Endodermal cell (in vitro differentiated cells): ENCODE measurements at regions not wholly inside any gene's neighbourhood (a gene's known extent, or its start where the extent isn't known, plus 50 kb on each side); places are given as distances from the start of the nearest gene placed in this dataset.

Experiments
- DNase-seq: peaks from one replicate; pipeline ENCODE4 v3.0.0-alpha.2; 2017
- H3K27ac ChIP-seq: 2 replicates; pipeline ENCODE4 v1.5.1; 2013; ENCODE audit warnings: mild to moderate bottlenecking, low read depth, low read length, moderate library complexity
- H3K27me3 ChIP-seq: 2 replicates; pipeline ENCODE4 v1.6.1; 2013; ENCODE audit warnings: mild to moderate bottlenecking, low read length, moderate library complexity; ENCODE audit not compliant: insufficient read depth, control insufficient read depth, poor library complexity, severe bottlenecking
- H3K36me3 ChIP-seq: 2 replicates; pipeline ENCODE4 v1.7.0; 2013; ENCODE audit warnings: mild to moderate bottlenecking, low read length, moderate library complexity; ENCODE audit not compliant: control insufficient read depth, insufficient read depth
- H3K4me1 ChIP-seq: one replicate; pipeline ENCODE4 v1.7.0; 2013; ENCODE audit warnings: low read length; ENCODE audit not compliant: control insufficient read depth, insufficient read depth
- H3K4me3 ChIP-seq: 2 replicates; pipeline ENCODE4 v1.5.1; 2013; ENCODE audit warnings: mild to moderate bottlenecking, low read length, moderate library complexity
- H3K9ac ChIP-seq: 2 replicates; pipeline ENCODE4 v1.6.1; 2013; ENCODE audit warnings: mild to moderate bottlenecking, low read length, moderate library complexity; ENCODE audit not compliant: poor library complexity, severe bottlenecking; ENCODE audit errors: extremely low read depth
- H3K9me3 ChIP-seq: 2 replicates; pipeline ENCODE4 v1.6.1; 2013; ENCODE audit warnings: mild to moderate bottlenecking, low read length, moderate library complexity; ENCODE audit not compliant: control insufficient read depth
- H3K27ac Mint-ChIP-seq: 2 replicates; pipeline ENCODE4 v1.8.0; 2020; ENCODE audit warnings: mixed read lengths
- H3K27me3 Mint-ChIP-seq: 2 replicates; pipeline ENCODE4 v1.8.0; 2021; ENCODE audit warnings: mild to moderate bottlenecking, mixed read lengths; ENCODE audit not compliant: insufficient read depth
- H3K36me3 Mint-ChIP-seq: 2 replicates; pipeline ENCODE4 v1.8.0; 2020; ENCODE audit warnings: low read depth, mixed read lengths
- H3K4me1 Mint-ChIP-seq: 2 replicates; pipeline ENCODE4 v1.8.0; 2020; ENCODE audit warnings: mixed read lengths
- H3K4me3 Mint-ChIP-seq: 2 replicates; pipeline ENCODE4 v1.8.0; 2020; ENCODE audit warnings: mild to moderate bottlenecking, moderate library complexity, mixed read lengths
- H3K9me3 Mint-ChIP-seq: 2 replicates; pipeline ENCODE4 v1.8.0; 2020; ENCODE audit warnings: mild to moderate bottlenecking, mixed read lengths
- WGBS, 2 experiments: methylation state at CpG; one replicate each; pipeline versions ENCODE4 v1.1.5 to v1.1.7; 2013; ENCODE audit warnings: missing lambda C conversion rate in 2 of 2, mixed read lengths in 1 of 2; ENCODE audit not compliant: insufficient coverage in 1 of 2, insufficient read length in 1 of 2; 5-methylcytosine and 5-hydroxymethylcytosine counted together
- TF ChIP-seq, protein P1 (sequence below): fragments of 200-600 bp; sonication (generic); conservative IDR thresholded peaks from 2 replicates; pipeline ENCODE4 v1.5.0; 2021; ENCODE audit warnings: antibody characterized with exemption, mild to moderate bottlenecking

DNA sequence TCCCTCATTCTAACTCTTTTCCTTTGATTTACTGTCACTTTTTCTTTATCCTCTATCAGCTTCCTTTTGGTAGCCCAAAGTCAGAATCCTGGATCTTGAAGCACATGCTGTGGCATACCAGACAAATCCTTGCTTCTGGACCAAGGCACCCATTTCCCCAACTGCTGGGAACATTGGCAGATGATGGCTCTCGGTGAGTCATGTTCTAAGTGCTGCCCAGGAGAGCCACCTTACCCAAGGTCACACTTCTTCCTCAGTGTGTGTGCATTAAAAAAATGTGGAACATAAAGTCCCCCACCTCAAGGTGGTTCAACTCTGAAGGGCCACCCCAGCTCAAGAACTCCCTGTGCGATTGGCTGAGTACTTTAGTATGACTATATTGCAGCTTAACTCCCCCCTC, 141.4 kb upstream of the PUM3 start:
- TF ChIP-seq, protein P1, sequence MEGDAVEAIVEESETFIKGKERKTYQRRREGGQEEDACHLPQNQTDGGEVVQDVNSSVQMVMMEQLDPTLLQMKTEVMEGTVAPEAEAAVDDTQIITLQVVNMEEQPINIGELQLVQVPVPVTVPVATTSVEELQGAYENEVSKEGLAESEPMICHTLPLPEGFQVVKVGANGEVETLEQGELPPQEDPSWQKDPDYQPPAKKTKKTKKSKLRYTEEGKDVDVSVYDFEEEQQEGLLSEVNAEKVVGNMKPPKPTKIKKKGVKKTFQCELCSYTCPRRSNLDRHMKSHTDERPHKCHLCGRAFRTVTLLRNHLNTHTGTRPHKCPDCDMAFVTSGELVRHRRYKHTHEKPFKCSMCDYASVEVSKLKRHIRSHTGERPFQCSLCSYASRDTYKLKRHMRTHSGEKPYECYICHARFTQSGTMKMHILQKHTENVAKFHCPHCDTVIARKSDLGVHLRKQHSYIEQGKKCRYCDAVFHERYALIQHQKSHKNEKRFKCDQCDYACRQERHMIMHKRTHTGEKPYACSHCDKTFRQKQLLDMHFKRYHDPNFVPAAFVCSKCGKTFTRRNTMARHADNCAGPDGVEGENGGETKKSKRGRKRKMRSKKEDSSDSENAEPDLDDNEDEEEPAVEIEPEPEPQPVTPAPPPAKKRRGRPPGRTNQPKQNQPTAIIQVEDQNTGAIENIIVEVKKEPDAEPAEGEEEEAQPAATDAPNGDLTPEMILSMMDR = no peak
- no peak overlapping the region for H3K4me3 Mint-ChIP-seq
- no peak overlapping the region for H3K27ac Mint-ChIP-seq
- H3K4me3 ChIP-seq = no peak overlapping the region
- no peak overlapping the region for H3K27ac ChIP-seq
- 83 to 93% methylated on average over 1 to 2 of the region's 2 CpGs for WGBS, 2 experiments
- no peaks in the 10 kb centered on the region for H3K36me3 Mint-ChIP-seq
- H3K27me3 ChIP-seq = no peaks in the 10 kb centered on the region
- H3K27me3 Mint-ChIP-seq = no peaks in the 10 kb centered on the region
- H3K9ac ChIP-seq = no peak overlapping the region
- peaks cover 3% of the 10 kb centered on the region for H3K9me3 Mint-ChIP-seq
- no peaks in the 10 kb centered on the region for H3K4me1 ChIP-seq
- no peaks in the 10 kb centered on the region for H3K9me3 ChIP-seq
- no peak for DNase-seq
- H3K4me1 Mint-ChIP-seq = no peaks in the 10 kb centered on the region
- H3K36me3 ChIP-seq = no peaks in the 10 kb centered on the region

DNA sequence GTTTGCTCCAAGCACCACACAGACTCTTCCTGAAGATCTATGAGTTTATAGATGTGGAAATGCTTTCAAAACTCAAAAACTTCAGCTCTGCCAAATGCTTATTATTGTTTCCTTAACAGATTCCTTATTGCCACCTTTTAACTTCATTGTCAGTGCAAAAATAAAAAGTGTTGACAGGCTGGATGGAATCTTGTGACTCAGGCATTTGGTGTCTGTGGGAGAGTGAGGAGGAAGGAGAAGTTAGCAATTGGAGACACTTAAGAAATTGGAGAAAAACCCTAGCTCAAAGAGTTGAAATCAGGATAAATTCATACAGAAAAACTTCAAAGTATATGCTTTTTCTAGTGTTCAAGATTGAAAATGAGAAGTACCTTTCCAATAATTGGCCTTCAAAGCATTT, 140.6 kb upstream of the PUM3 start:
- no peak overlapping the region for H3K9ac ChIP-seq
- Mint-ChIP-seq H3K36me3 (no peaks in the 10 kb centered on the region), H3K27ac (no peak overlapping the region), H3K4me1 (no peaks in the 10 kb centered on the region), H3K9me3 (peaks cover 3% of the 10 kb centered on the region), H3K27me3 (no peaks in the 10 kb centered on the region), H3K4me3 (no peak overlapping the region)
- no peaks in the 10 kb centered on the region for H3K9me3 ChIP-seq
- H3K4me3 ChIP-seq = no peak overlapping the region
- H3K36me3 ChIP-seq = no peaks in the 10 kb centered on the region
- no peak for DNase-seq
- H3K27me3 ChIP-seq = no peaks in the 10 kb centered on the region
- no peaks in the 10 kb centered on the region for H3K4me1 ChIP-seq
- no peak overlapping the region for H3K27ac ChIP-seq
- TF ChIP-seq, protein P1 = no peak

DNA sequence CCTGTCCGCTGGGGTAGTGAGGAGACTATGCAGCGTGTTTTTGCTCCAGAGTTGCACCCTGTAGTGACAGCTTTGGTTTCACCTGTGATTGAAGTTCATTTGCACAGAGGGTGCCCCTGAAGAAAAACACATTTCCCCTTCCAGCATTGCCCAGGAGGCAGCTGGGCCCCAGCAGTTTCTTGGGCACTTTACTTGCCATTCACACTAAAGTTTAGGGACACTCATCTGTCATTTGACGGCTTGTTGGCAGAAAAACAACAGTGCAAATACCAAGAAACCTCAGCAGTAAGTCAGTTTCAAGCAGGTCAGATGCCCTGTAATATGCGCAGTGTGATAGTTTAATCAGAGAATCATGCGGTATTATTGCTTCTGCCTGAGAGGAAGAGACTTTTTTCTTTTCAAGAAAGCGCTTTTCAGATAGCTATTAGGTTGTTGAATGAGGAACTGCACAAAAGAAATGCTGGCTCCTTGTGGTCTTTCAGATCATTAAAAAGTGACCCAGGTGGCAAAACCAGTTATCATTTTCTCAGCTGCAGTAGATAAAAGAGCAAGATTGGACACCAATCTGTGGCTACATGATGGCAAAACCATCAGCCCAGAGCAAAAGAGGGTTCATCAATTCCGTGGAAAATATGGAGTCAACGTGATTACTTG, 136.2 kb upstream of the PUM3 start:
- no peaks in the 10 kb centered on the region for H3K27me3 Mint-ChIP-seq
- H3K9me3 Mint-ChIP-seq = peaks cover 3% of the 10 kb centered on the region
- WGBS, 2 experiments = 89 to 98% methylated on average over 6 to 8 of the region's 8 CpGs
- Histone ChIP-seq H3K27ac (no peak overlapping the region), H3K9ac (no peak overlapping the region), H3K36me3 (no peaks in the 10 kb centered on the region), H3K4me1 (no peaks in the 10 kb centered on the region), H3K27me3 (no peaks in the 10 kb centered on the region), H3K9me3 (no peaks in the 10 kb centered on the region), H3K4me3 (no peak overlapping the region)
- no peak overlapping the region for H3K27ac Mint-ChIP-seq
- TF ChIP-seq, protein P1 = no peak
- no peaks in the 10 kb centered on the region for H3K4me1 Mint-ChIP-seq
- no peaks in the 10 kb centered on the region for H3K36me3 Mint-ChIP-seq
- DNase-seq = no peak
- H3K4me3 Mint-ChIP-seq = no peak overlapping the region
